SH-SY5Y (cell line): ENCODE measurements at regions not wholly inside any gene's neighbourhood (a gene's known extent, or its start where the extent isn't known, plus 50 kb on each side); places are given as distances from the start of the nearest gene placed in this dataset.

Experiments
- GATA2 ChIP-seq: IDR thresholded peaks from 2 replicates; pipeline ENCODE4 v1.6.1; 2011; ENCODE audit warnings: mild to moderate bottlenecking, low read depth, low read length
- GATA3 ChIP-seq: IDR thresholded peaks from 2 replicates; pipeline ENCODE4 v1.6.1; 2011; ENCODE audit warnings: low read depth, mild to moderate bottlenecking, low read length, moderate library complexity

- TF ChIP-seq GATA3: no peak
- no peak for TF ChIP-seq GATA2
These were observed 470.5 kb upstream of the CADM1 start for GRCh38 chr11:115974703-115975102.
